ENCODE measurements at regions not wholly inside any gene's neighbourhood (a gene's known extent, or its start where the extent isn't known, plus 50 kb on each side); places are given as distances from the start of the nearest gene placed in this dataset.
A peak's percentile ranks its signal among the peaks of the same experiment; 100 is the strongest.

GRCh38 chr11:111006227-111006626, 239.3 kb upstream of the POU2AF2 start:
- H3K4me1 Mint-ChIP-seq, result no peaks in the 10 kb centered on the region
- Histone ChIP-seq H3K27me3 (ENCODE audit: insufficient read depth, low read length) (no peaks in the 10 kb centered on the region), H3K4me3 (ENCODE audit: low read length in 2 of 2) (no peak overlapping the region), H3K36me3 (ENCODE audit: insufficient read depth, low read length) (no peaks in the 10 kb centered on the region), H3K27ac (ENCODE audit: low read depth, low read length) (no peak overlapping the region), H3K9me3 (ENCODE audit: control insufficient read depth in 1 of 2, low read length in 2 of 2) (no peaks in the 10 kb centered on the region), H3K4me1 (ENCODE audit: insufficient read depth, low read length) (no peaks in the 10 kb centered on the region)
- H3K9me3 Mint-ChIP-seq, result peaks cover 0 to 4% (median 0%) of the 10 kb centered on the region in 8 donors
- ChIA-PET POLR2A (ENCODE audit: partially characterized antibody) (no interaction called here), CTCF (ENCODE audit: partially characterized antibody) (no interaction called here)
- no peak overlapping the region for H3K4me3 Mint-ChIP-seq
- intact Hi-C loops (cut with micrococcal nuclease), result no loop called here
- H3K27ac Mint-ChIP-seq, result no peak overlapping the region
- H3K36me3 Mint-ChIP-seq, result no peaks in the 10 kb centered on the region
- peaks cover 4 to 6% of the 10 kb centered on the region in 2 donors for H3K27me3 Mint-ChIP-seq
- DNase-seq, result no peak

GRCh38 chr11:111001986-111002611, 243.4 kb upstream of the POU2AF2 start:
- no peaks in the 10 kb centered on the region for H3K36me3 Mint-ChIP-seq

GRCh38 chr11:111001081-111001430, 244.5 kb upstream of the POU2AF2 start:
- DNase-seq, result no peak
- H3K4me1 ChIP-seq (ENCODE audit: insufficient read depth, low read length), result no peaks in the 10 kb centered on the region
- no peak overlapping the region for H3K4me3 ChIP-seq (ENCODE audit: low read length in 2 of 2)
- Mint-ChIP-seq H3K4me1 (no peaks in the 10 kb centered on the region), H3K27me3 (peaks cover 1 to 4% of the 10 kb centered on the region in 2 donors), H3K36me3 (no peaks in the 10 kb centered on the region), H3K9me3 (peaks cover 0 to 2% (median 0%) of the 10 kb centered on the region in 8 donors), H3K4me3 (no peak overlapping the region), H3K27ac (no peak overlapping the region)
- ChIA-PET CTCF (ENCODE audit: partially characterized antibody) (no interaction called here), POLR2A (ENCODE audit: partially characterized antibody) (no interaction called here)
- H3K27ac ChIP-seq (ENCODE audit: low read depth, low read length), result no peak overlapping the region
- intact Hi-C loops (cut with micrococcal nuclease), result no loop called here
- H3K36me3 ChIP-seq (ENCODE audit: insufficient read depth, low read length), result no peaks in the 10 kb centered on the region
- no peaks in the 10 kb centered on the region for H3K9me3 ChIP-seq (ENCODE audit: control insufficient read depth in 1 of 2, low read length in 2 of 2)
- no peaks in the 10 kb centered on the region for H3K27me3 ChIP-seq (ENCODE audit: insufficient read depth, low read length)

More at GRCh38 chr11:111001986-111002611, 243.4 kb upstream of the POU2AF2 start:
- no peaks in the 10 kb centered on the region for H3K36me3 ChIP-seq (ENCODE audit: insufficient read depth, low read length)
- H3K27ac ChIP-seq (ENCODE audit: low read depth, low read length), result no peak overlapping the region
- H3K4me1 ChIP-seq (ENCODE audit: insufficient read depth, low read length), result no peaks in the 10 kb centered on the region
- intact Hi-C loops (cut with micrococcal nuclease), result no loop called here
- no peak for DNase-seq
- H3K4me3 ChIP-seq (ENCODE audit: low read length in 2 of 2), result no peak overlapping the region
- Mint-ChIP-seq H3K9me3 (peaks cover 0 to 2% (median 0%) of the 10 kb centered on the region in 8 donors), H3K27me3 (peaks cover 1 to 4% of the 10 kb centered on the region in 2 donors), H3K4me1 (no peaks in the 10 kb centered on the region), H3K4me3 (no peak overlapping the region), H3K27ac (no peak overlapping the region)
- ChIA-PET POLR2A (ENCODE audit: partially characterized antibody) (no interaction called here), CTCF (ENCODE audit: partially characterized antibody) (no interaction called here)
- no peaks in the 10 kb centered on the region for H3K27me3 ChIP-seq (ENCODE audit: insufficient read depth, low read length)
- H3K9me3 ChIP-seq (ENCODE audit: control insufficient read depth in 1 of 2, low read length in 2 of 2), result no peaks in the 10 kb centered on the region

GRCh38 chr11:111000400-111001080, 245.0 kb upstream of the POU2AF2 start:
- H3K36me3 Mint-ChIP-seq, result no peaks in the 10 kb centered on the region
- Histone ChIP-seq H3K4me3 (ENCODE audit: low read length in 2 of 2) (no peak overlapping the region), H3K9me3 (ENCODE audit: control insufficient read depth in 1 of 2, low read length in 2 of 2) (no peaks in the 10 kb centered on the region), H3K36me3 (ENCODE audit: insufficient read depth, low read length) (no peaks in the 10 kb centered on the region), H3K27me3 (ENCODE audit: insufficient read depth, low read length) (no peaks in the 10 kb centered on the region), H3K4me1 (ENCODE audit: insufficient read depth, low read length) (no peaks in the 10 kb centered on the region), H3K27ac (ENCODE audit: low read depth, low read length) (no peak overlapping the region)
- CTCF ChIA-PET (ENCODE audit: partially characterized antibody), result no interaction called here
- intact Hi-C loops (cut with micrococcal nuclease), result no loop called here
- no peak overlapping the region for H3K4me3 Mint-ChIP-seq
- no peaks in the 10 kb centered on the region for H3K4me1 Mint-ChIP-seq
- H3K9me3 Mint-ChIP-seq, result peaks cover 0 to 2% (median 0%) of the 10 kb centered on the region in 8 donors
- peaks cover 2 to 4% of the 10 kb centered on the region in 2 donors for H3K27me3 Mint-ChIP-seq
- POLR2A ChIA-PET (ENCODE audit: partially characterized antibody), result no interaction called here
- peak overlapping the region in 1 of 7 donors; percentile 44 for H3K27ac Mint-ChIP-seq
- no peak for DNase-seq

- H3K27me3 Mint-ChIP-seq, result peaks cover 0 to 1% of the 10 kb centered on the region in 2 donors
These were observed 253.0 kb upstream of the POU2AF2 start for GRCh38 chr11:110992481-110992880.

GRCh38 chr11:110991661-110992355, 253.7 kb upstream of the POU2AF2 start:
- no peak overlapping the region for H3K27ac ChIP-seq (ENCODE audit: low read depth, low read length)
- no peak overlapping the region for H3K4me3 Mint-ChIP-seq
- H3K9me3 Mint-ChIP-seq, result peaks cover 0 to 2% (median 0%) of the 10 kb centered on the region in 8 donors
- ChIA-PET CTCF (ENCODE audit: partially characterized antibody) (no interaction called here), POLR2A (ENCODE audit: partially characterized antibody) (no interaction called here)
- no peak for DNase-seq
- H3K4me1 Mint-ChIP-seq, result no peaks in the 10 kb centered on the region
- intact Hi-C loops (cut with micrococcal nuclease), result no loop called here
- no peaks in the 10 kb centered on the region for H3K27me3 ChIP-seq (ENCODE audit: insufficient read depth, low read length)
- peaks cover 0 to 1% of the 10 kb centered on the region in 2 donors for H3K27me3 Mint-ChIP-seq
- H3K36me3 ChIP-seq (ENCODE audit: insufficient read depth, low read length), result no peaks in the 10 kb centered on the region
- no peak overlapping the region for H3K4me3 ChIP-seq (ENCODE audit: low read length in 2 of 2)
- no peak overlapping the region for H3K27ac Mint-ChIP-seq
- H3K4me1 ChIP-seq (ENCODE audit: insufficient read depth, low read length), result no peaks in the 10 kb centered on the region
- H3K36me3 Mint-ChIP-seq, result no peaks in the 10 kb centered on the region
- no peaks in the 10 kb centered on the region for H3K9me3 ChIP-seq (ENCODE audit: control insufficient read depth in 1 of 2, low read length in 2 of 2)

More at GRCh38 chr11:110992481-110992880, 253.0 kb upstream of the POU2AF2 start:
- ChIA-PET POLR2A (ENCODE audit: partially characterized antibody) (no interaction called here), CTCF (ENCODE audit: partially characterized antibody) (no interaction called here)
- H3K36me3 ChIP-seq (ENCODE audit: insufficient read depth, low read length), result no peaks in the 10 kb centered on the region
- H3K36me3 Mint-ChIP-seq, result no peaks in the 10 kb centered on the region
- H3K4me1 ChIP-seq (ENCODE audit: insufficient read depth, low read length), result no peaks in the 10 kb centered on the region
- DNase-seq, result no peak
- intact Hi-C loops (cut with micrococcal nuclease), result no loop called here
- no peaks in the 10 kb centered on the region for H3K9me3 ChIP-seq (ENCODE audit: control insufficient read depth in 1 of 2, low read length in 2 of 2)
- no peak overlapping the region for H3K27ac ChIP-seq (ENCODE audit: low read depth, low read length)
- no peak overlapping the region for H3K4me3 Mint-ChIP-seq
- H3K27me3 ChIP-seq (ENCODE audit: insufficient read depth, low read length), result no peaks in the 10 kb centered on the region
- no peak overlapping the region for H3K27ac Mint-ChIP-seq
- peaks cover 0 to 2% (median 0%) of the 10 kb centered on the region in 8 donors for H3K9me3 Mint-ChIP-seq
- H3K4me1 Mint-ChIP-seq, result no peaks in the 10 kb centered on the region
- no peak overlapping the region for H3K4me3 ChIP-seq (ENCODE audit: low read length in 2 of 2)

GRCh38 chr11:110990311-110990710, 255.2 kb upstream of the POU2AF2 start:
- no peaks in the 10 kb centered on the region for H3K4me1 Mint-ChIP-seq
- Histone ChIP-seq H3K9me3 (ENCODE audit: control insufficient read depth in 1 of 2, low read length in 2 of 2) (no peaks in the 10 kb centered on the region), H3K4me1 (ENCODE audit: insufficient read depth, low read length) (no peaks in the 10 kb centered on the region), H3K36me3 (ENCODE audit: insufficient read depth, low read length) (no peaks in the 10 kb centered on the region), H3K27me3 (ENCODE audit: insufficient read depth, low read length) (no peaks in the 10 kb centered on the region), H3K4me3 (ENCODE audit: low read length in 2 of 2) (no peak overlapping the region), H3K27ac (ENCODE audit: low read depth, low read length) (no peak overlapping the region)
- no peaks in the 10 kb centered on the region for H3K27me3 Mint-ChIP-seq
- intact Hi-C loops (cut with micrococcal nuclease), result no loop called here
- H3K9me3 Mint-ChIP-seq, result peaks cover 0 to 2% (median 0%) of the 10 kb centered on the region in 8 donors
- no peak overlapping the region for H3K27ac Mint-ChIP-seq
- no peak overlapping the region for H3K4me3 Mint-ChIP-seq
- ChIA-PET CTCF (ENCODE audit: partially characterized antibody) (no interaction called here), POLR2A (ENCODE audit: partially characterized antibody) (no interaction called here)
- DNase-seq, result no peak
- H3K36me3 Mint-ChIP-seq, result no peaks in the 10 kb centered on the region

All from CD4-positive, alpha-beta memory T cell (primary cell).